ENCODE measurements at regions not wholly inside any gene's neighbourhood (a gene's known extent, or its start where the extent isn't known, plus 50 kb on each side); places are given as distances from the start of the nearest gene placed in this dataset.

DNA sequence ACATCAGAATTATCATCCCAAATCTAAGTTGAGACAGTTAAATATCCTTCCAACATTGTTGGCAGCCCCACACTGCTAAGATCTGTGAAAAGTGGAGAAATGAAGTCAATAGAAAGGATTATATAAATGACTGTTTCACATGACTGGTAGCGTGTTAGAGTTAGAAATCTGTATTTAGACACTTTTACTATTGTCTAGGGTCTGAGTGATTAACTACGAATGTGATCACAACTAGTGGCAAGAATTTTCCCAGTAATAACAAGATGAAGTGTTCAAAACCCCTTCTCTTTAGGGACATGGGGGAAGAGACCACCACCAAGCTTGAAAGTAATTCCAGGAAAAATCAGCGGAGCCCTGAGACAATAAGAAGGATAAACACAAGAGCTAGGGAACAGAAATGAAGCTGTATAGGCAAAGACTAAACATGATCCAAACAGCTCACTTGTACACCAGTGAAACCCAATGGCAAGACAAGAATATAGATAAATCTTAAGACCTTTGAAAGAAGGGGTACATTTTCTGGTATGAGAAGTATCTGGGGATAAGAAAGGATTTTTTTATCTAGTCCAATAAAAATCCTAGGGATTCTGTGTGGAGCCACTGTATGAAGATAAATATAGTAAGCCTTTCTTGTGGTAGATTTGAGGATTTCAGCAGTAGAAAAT is 646.6 kb upstream of the USP24 start:
- ChIA-PET POLR2A (ENCODE audit: low non-redundant PET) (no interaction called here), CTCF (interaction anchor here (0.6 kb wide), 1 partner anchor 12 kb away, joined by 3 read pairs; no protein-coding TSS in a partner anchor)
- TF ChIP-seq, protein P1, sequence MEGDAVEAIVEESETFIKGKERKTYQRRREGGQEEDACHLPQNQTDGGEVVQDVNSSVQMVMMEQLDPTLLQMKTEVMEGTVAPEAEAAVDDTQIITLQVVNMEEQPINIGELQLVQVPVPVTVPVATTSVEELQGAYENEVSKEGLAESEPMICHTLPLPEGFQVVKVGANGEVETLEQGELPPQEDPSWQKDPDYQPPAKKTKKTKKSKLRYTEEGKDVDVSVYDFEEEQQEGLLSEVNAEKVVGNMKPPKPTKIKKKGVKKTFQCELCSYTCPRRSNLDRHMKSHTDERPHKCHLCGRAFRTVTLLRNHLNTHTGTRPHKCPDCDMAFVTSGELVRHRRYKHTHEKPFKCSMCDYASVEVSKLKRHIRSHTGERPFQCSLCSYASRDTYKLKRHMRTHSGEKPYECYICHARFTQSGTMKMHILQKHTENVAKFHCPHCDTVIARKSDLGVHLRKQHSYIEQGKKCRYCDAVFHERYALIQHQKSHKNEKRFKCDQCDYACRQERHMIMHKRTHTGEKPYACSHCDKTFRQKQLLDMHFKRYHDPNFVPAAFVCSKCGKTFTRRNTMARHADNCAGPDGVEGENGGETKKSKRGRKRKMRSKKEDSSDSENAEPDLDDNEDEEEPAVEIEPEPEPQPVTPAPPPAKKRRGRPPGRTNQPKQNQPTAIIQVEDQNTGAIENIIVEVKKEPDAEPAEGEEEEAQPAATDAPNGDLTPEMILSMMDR (conservative IDR thresholded peaks at IDR 0.05; ENCODE audit: low read depth), result no peak
- H3K27ac ChIP-seq, result no peak overlapping the region
- DNase-seq (ENCODE audit: low spot score), result no peak

DNA sequence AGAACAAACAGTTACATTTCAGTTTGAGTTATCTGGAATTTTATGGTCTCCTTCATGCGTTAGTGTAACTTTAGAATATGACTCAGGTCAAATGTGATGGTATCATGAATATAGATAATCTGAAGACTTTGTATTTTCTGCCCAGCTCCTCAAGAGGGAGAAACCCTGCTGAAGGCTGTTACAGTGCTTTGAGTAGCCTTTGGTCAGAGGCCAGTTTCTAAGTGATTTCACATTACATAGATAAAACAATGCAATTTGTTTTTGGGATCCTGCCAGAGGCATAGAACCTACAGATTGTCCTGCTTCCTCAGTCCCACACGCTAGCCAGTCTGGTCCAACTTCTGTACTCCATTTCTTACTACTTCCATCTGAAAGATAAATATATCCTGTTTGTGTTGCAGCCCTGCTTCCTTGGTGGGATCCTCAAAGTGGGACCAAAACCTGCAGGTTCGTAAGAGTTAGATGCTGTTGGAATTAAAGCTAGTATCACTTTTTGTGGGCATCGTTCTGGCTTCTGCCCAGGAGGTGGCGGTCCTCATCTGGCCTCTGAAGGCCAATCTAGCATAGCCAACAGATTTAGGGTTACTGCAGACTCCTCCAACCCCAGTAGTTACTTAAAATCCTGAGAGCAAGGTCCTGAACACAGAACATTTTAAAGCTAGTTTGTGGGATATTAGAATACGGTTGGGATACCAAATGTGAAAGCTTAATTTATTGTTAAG is 645.8 kb upstream of the USP24 start:
- TF ChIP-seq, protein P1 (conservative IDR thresholded peaks at IDR 0.05; ENCODE audit: low read depth), result no peak
- H3K27ac ChIP-seq, result no peak overlapping the region
- POLR2A ChIA-PET (ENCODE audit: low non-redundant PET), result no interaction called here
- CTCF ChIA-PET, result interaction anchor here (0.6 kb wide), 1 partner anchor 659 kb away, joined by 3 read pairs; no protein-coding TSS in a partner anchor
- DNase-seq (ENCODE audit: low spot score), result no peak

DNA sequence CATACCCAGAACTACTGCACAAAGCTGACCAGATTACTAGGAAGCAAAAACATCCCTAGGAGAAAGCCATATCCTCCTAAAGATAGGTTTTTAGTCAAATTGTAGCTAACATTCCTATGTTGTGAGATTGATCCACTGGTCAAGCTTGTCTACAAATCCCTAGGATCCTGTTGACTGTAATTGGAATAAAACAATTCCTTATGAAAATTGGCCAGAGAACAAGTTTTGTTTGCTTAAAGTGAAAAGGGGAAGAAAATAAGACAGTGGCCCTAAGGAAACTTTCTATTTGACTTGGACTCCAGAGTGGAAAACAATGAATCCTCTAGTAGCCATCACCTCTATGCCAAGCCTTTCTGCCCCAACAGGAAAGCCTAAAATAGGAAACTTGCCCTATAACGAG is 645.2 kb upstream of the USP24 start:
- no peak for DNase-seq (ENCODE audit: low spot score)
- POLR2A ChIA-PET (ENCODE audit: low non-redundant PET), result no interaction called here
- TF ChIP-seq, protein P1 (conservative IDR thresholded peaks at IDR 0.05; ENCODE audit: low read depth), result no peak
- CTCF ChIA-PET, result no interaction called here
- H3K27ac ChIP-seq, result no peak overlapping the region

DNA sequence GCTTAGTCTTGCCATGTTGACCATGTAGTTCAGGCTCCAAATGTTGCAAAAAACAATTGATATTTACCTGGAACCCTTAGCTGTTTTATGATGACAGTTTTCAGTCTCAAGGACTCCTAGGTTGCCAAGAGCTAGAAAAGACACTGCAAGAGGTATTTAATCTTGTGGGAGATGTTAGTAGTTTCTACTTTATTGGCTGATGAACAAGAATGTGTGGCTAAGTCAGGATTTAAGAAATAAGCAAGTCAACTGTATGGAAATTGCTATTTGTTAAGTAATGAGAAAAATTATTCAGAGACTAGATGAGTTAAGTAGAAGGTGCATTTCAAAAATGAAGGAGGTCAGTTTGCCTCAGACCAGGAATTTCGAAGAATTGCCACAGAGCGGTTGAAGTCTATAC is 639.7 kb upstream of the USP24 start:
- no peak overlapping the region for H3K27ac ChIP-seq
- CTCF ChIA-PET, result no interaction called here
- no peak for DNase-seq (ENCODE audit: low spot score)
- POLR2A ChIA-PET (ENCODE audit: low non-redundant PET), result no interaction called here
- TF ChIP-seq, protein P1 (conservative IDR thresholded peaks at IDR 0.05; ENCODE audit: low read depth), result no peak

DNA sequence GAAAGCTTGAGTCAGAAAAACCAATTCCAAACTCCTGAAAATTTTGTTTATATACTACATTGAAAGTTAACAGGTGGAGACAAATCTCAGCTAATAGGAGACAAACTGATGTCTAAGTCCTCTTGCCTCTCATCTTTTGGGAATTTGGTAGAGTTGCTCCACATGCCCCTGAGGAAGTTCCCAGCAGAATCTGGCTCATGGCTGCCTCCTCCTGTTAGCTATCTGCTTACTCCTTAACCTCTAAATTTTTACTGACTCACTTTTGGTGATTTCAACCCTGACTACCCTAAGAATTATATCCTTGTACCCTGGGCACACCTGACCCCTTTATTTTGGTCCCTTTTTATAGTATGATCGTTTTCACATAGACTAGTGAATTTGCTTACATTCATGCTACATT is 633.7 kb upstream of the USP24 start:
- no peak overlapping the region for H3K27ac ChIP-seq
- DNase-seq (ENCODE audit: low spot score), result no peak
- ChIA-PET CTCF (interaction anchor here (0.7 kb wide), 1 partner anchor 79 kb away, joined by 4 read pairs; no protein-coding TSS in a partner anchor), POLR2A (ENCODE audit: low non-redundant PET) (no interaction called here)
- TF ChIP-seq, protein P1 (conservative IDR thresholded peaks at IDR 0.05; ENCODE audit: low read depth), result no peak

DNA sequence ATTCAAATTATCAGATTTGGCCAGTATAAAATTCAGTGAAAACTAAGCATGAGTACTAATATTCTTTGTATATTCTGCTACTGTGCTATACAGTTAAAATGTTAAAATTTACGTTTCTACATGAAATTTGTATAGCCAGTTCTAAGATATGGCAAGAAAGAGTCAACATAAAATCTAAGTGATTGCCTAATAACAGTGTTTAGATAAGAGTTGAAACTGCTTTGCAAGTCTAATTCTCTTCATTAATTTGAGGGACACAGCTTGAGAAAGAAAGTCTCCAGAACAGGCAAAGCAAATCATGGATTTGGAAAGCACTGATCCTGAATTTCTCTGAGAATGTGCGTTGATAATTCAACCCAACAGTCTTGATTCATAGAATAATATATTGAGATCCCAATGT is 630.9 kb upstream of the USP24 start:
- ChIA-PET POLR2A (ENCODE audit: low non-redundant PET) (no interaction called here), CTCF (no interaction called here)
- DNase-seq (ENCODE audit: low spot score), result no peak
- TF ChIP-seq, protein P1 (conservative IDR thresholded peaks at IDR 0.05; ENCODE audit: low read depth), result no peak
- no peak overlapping the region for H3K27ac ChIP-seq

Measured in RWPE1 (cell line).